ENCODE measurements at regions not wholly inside any gene's neighbourhood (a gene's known extent, or its start where the extent isn't known, plus 50 kb on each side); places are given as distances from the start of the nearest gene placed in this dataset.

DNA sequence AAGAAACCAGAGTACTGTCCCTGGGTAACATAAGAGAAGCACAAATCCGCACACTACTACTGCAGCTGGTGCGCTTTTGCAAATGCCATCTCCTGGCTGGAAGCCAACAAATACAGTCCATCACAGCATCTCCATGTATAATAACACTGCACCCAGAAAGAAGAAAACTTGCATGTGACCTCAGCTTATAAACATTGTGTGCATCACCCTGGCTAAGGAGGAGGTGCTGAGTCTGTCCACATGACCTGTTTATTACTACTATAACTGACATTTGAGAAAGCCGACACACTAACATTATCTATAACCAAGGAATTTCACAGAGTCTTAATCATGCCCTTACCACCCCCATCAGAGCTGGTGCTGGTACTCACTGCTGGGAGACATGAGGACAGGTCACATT is 516.8 kb downstream of the CFAP47 start:
- Mint-ChIP-seq H3K4me3 (no peak overlapping the region), H3K27ac (no peak overlapping the region), H3K36me3 (no peaks in the 10 kb centered on the region), H3K27me3 (ENCODE audit: insufficient read depth, low read depth) (peaks cover 4% of the 10 kb centered on the region), H3K4me1 (no peaks in the 10 kb centered on the region), H3K9me3 (peaks cover 2% of the 10 kb centered on the region)
- H3K4me1 ChIP-seq, result no peaks in the 10 kb centered on the region
- H3K9ac ChIP-seq, result no peak overlapping the region
- H3K4me2 ChIP-seq, result no peak overlapping the region
- H3K9me3 ChIP-seq (ENCODE audit: low read depth), result no peaks in the 10 kb centered on the region
- DNase-seq (ENCODE audit: low spot score), result no peak
- no peaks in the 10 kb centered on the region for H3K27me3 ChIP-seq
- TF ChIP-seq, protein P1, sequence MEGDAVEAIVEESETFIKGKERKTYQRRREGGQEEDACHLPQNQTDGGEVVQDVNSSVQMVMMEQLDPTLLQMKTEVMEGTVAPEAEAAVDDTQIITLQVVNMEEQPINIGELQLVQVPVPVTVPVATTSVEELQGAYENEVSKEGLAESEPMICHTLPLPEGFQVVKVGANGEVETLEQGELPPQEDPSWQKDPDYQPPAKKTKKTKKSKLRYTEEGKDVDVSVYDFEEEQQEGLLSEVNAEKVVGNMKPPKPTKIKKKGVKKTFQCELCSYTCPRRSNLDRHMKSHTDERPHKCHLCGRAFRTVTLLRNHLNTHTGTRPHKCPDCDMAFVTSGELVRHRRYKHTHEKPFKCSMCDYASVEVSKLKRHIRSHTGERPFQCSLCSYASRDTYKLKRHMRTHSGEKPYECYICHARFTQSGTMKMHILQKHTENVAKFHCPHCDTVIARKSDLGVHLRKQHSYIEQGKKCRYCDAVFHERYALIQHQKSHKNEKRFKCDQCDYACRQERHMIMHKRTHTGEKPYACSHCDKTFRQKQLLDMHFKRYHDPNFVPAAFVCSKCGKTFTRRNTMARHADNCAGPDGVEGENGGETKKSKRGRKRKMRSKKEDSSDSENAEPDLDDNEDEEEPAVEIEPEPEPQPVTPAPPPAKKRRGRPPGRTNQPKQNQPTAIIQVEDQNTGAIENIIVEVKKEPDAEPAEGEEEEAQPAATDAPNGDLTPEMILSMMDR (IDR thresholded peaks at IDR 0.05), result no peak
- no peak for TF ChIP-seq EZH2 (IDR thresholded peaks at IDR 0.05)
- no peak for TF ChIP-seq EZH2phosphoT487 (IDR thresholded peaks at IDR 0.05)
- H2AFZ ChIP-seq (replicated peaks), result no peak overlapping the region
- no peak overlapping the region for H3K4me3 ChIP-seq
- H3K36me3 ChIP-seq, result no peaks in the 10 kb centered on the region
- no peaks in the 10 kb centered on the region for H3K79me2 ChIP-seq (ENCODE audit: low read depth)
- no peaks in the 10 kb centered on the region for H4K20me1 ChIP-seq (ENCODE audit: low read depth)
- H3F3A ChIP-seq (ENCODE audit: low read depth), result no peaks in the 10 kb centered on the region
- no peak overlapping the region for H3K27ac ChIP-seq

DNA sequence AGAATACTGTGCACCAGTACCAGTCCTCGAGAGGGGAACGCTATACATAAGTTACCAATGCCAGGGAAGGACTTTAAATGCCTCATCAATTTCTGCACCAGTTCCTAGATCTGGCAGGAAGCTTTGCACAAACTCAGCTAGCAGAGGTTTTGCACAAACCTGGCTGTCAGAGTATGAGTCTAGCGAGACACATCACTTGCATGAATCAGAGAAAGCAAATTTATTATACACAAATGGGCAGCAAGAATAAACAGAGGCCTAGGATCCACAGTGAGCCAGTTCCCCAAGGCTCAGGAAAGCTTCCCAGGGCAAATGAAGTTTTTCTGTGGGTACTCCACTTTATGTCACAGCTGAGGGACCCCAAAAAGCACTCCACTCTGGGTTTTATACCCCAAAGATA is 523.5 kb downstream of the CFAP47 start:
- no peak for TF ChIP-seq EZH2 (IDR thresholded peaks at IDR 0.05)
- TF ChIP-seq, protein P1 (IDR thresholded peaks at IDR 0.05), result no peak
- TF ChIP-seq EZH2phosphoT487 (IDR thresholded peaks at IDR 0.05), result no peak
- Mint-ChIP-seq H3K9me3 (peaks cover 3% of the 10 kb centered on the region), H3K27ac (no peak overlapping the region), H3K36me3 (no peaks in the 10 kb centered on the region), H3K27me3 (ENCODE audit: insufficient read depth, low read depth) (peaks cover 8% of the 10 kb centered on the region), H3K4me3 (no peak overlapping the region), H3K4me1 (no peaks in the 10 kb centered on the region)
- H3K4me2 ChIP-seq, result no peak overlapping the region
- H3K79me2 ChIP-seq (ENCODE audit: low read depth), result no peaks in the 10 kb centered on the region
- H3K27me3 ChIP-seq, result no peaks in the 10 kb centered on the region
- no peaks in the 10 kb centered on the region for H3K4me1 ChIP-seq
- H3F3A ChIP-seq (ENCODE audit: low read depth), result no peaks in the 10 kb centered on the region
- H2AFZ ChIP-seq (replicated peaks), result no peak overlapping the region
- H3K36me3 ChIP-seq, result no peaks in the 10 kb centered on the region
- no peaks in the 10 kb centered on the region for H3K9me3 ChIP-seq (ENCODE audit: low read depth)
- H3K4me3 ChIP-seq, result no peak overlapping the region
- DNase-seq (ENCODE audit: low spot score), result no peak
- no peak overlapping the region for H3K27ac ChIP-seq
- H4K20me1 ChIP-seq (ENCODE audit: low read depth), result no peaks in the 10 kb centered on the region
- H3K9ac ChIP-seq, result no peak overlapping the region

DNA sequence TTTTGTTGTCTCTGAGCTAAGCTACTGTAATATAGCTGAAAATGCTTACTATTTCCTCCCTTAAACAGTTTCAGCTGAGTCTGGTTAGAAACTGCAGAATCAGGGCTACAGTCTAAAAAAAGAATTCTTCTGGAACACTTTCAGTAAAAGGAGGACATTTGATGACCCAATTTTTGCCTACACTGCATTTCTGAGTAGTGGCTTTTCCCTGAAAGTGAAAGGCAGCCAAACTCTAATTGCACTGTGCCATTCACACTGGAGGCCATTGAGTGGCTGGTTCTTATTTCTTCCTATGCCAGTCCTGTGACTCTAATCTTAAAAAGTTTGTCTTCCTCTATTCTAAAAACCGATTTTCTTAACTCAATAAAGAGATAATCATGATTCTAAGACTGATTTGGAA is 526.0 kb downstream of the CFAP47 start:
- no peaks in the 10 kb centered on the region for H3K36me3 Mint-ChIP-seq
- H3K27me3 Mint-ChIP-seq (ENCODE audit: insufficient read depth, low read depth), result peaks cover 8% of the 10 kb centered on the region
- peaks cover 2% of the 10 kb centered on the region for H3K9me3 Mint-ChIP-seq
- H3K9me3 ChIP-seq (ENCODE audit: low read depth), result no peaks in the 10 kb centered on the region
- H3K4me3 Mint-ChIP-seq, result no peak overlapping the region
- H2AFZ ChIP-seq (replicated peaks), result no peak overlapping the region
- no peaks in the 10 kb centered on the region for H3K79me2 ChIP-seq (ENCODE audit: low read depth)
- no peak overlapping the region for H3K27ac ChIP-seq
- no peaks in the 10 kb centered on the region for H4K20me1 ChIP-seq (ENCODE audit: low read depth)
- H3K4me2 ChIP-seq, result no peak overlapping the region
- H3F3A ChIP-seq (ENCODE audit: low read depth), result no peaks in the 10 kb centered on the region
- no peak for DNase-seq (ENCODE audit: low spot score)
- no peaks in the 10 kb centered on the region for H3K27me3 ChIP-seq
- no peaks in the 10 kb centered on the region for H3K4me1 ChIP-seq
- no peak overlapping the region for H3K27ac Mint-ChIP-seq
- H3K4me1 Mint-ChIP-seq, result no peaks in the 10 kb centered on the region
- no peak overlapping the region for H3K4me3 ChIP-seq
- no peak overlapping the region for H3K9ac ChIP-seq
- TF ChIP-seq EZH2 (IDR thresholded peaks at IDR 0.05), result no peak
- no peak for TF ChIP-seq EZH2phosphoT487 (IDR thresholded peaks at IDR 0.05)
- TF ChIP-seq, protein P1 (IDR thresholded peaks at IDR 0.05), result no peak
- H3K36me3 ChIP-seq, result no peaks in the 10 kb centered on the region

Measured in neural progenitor cell (in vitro differentiated cells).